Right lobe of liver (tissue), 4 donors: ENCODE measurements at regions not wholly inside any gene's neighbourhood (a gene's known extent, or its start where the extent isn't known, plus 50 kb on each side); places are given as distances from the start of the nearest gene placed in this dataset.

Experiments
- POLR2A ChIP-seq: fragments of 450-650 bp; IDR thresholded peaks from one replicate; pipeline ENCODE4 v1.6.1; 2017; ENCODE audit warnings: antibody characterized with exemption, mild to moderate bottlenecking
- TF ChIP-seq, protein P1 (sequence below), 4 donors: fragments of 200-600 bp in 3 of 4; fragments of 450-650 bp in 1 of 4; IDR thresholded peaks; one replicate each; pipeline versions ENCODE4 v1.5.1 to v1.8.0; 2016 to 2022; ENCODE audit warnings: antibody characterized with exemption in 4 of 4, mild to moderate bottlenecking in 2 of 4
- donor health status: DM: no; HTN: no; CAD: no.
- donor health status: DM: no; HTN: no; CAD: no.
- donor health status: DM: no; HTN: yes; CAD: no.

DNA sequence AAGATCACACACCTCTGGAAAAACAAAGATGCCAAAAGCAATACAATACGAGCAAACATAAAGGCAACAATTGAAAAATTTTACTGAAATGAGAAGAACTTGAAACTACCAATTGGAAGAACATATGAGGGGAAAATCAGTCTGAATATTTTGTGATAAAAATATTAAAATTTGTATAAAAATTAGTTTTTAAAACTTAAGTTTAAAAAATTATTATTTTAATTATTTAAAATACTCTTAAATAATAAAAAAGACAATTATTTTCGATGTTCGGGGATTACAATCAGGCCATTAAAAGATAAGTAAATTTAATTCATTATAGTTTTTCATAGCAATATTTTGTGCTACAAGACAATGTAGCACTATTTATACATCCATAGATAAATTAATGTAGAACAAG lies 1239.3 kb downstream of the AMY1C start:
- TF ChIP-seq, protein P1, sequence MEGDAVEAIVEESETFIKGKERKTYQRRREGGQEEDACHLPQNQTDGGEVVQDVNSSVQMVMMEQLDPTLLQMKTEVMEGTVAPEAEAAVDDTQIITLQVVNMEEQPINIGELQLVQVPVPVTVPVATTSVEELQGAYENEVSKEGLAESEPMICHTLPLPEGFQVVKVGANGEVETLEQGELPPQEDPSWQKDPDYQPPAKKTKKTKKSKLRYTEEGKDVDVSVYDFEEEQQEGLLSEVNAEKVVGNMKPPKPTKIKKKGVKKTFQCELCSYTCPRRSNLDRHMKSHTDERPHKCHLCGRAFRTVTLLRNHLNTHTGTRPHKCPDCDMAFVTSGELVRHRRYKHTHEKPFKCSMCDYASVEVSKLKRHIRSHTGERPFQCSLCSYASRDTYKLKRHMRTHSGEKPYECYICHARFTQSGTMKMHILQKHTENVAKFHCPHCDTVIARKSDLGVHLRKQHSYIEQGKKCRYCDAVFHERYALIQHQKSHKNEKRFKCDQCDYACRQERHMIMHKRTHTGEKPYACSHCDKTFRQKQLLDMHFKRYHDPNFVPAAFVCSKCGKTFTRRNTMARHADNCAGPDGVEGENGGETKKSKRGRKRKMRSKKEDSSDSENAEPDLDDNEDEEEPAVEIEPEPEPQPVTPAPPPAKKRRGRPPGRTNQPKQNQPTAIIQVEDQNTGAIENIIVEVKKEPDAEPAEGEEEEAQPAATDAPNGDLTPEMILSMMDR (IDR thresholded peaks at IDR 0.05) = no peak
- no peak for TF ChIP-seq POLR2A
